EH (cell line): ENCODE measurements at regions not wholly inside any gene's neighbourhood (a gene's known extent, or its start where the extent isn't known, plus 50 kb on each side); places are given as distances from the start of the nearest gene placed in this dataset.
"Not testable (repeated sequence)": the region's sequence is repeated elsewhere in the genome, so short reads cannot be mapped to it uniquely, and the experiment has no call there.

Source experiments
- DNase-seq: peaks from one replicate; pipeline ENCODE4 v3.0.0-alpha.2; 2015; ENCODE audit warnings: low read depth

- DNase-seq, result peak; percentile 23
These were observed 117.3 kb downstream of the QRSL1 start for GRCh38 chr6:106746652-106747051.

GRCh38 chr6:106745824-106746582 lies 116.6 kb downstream of the QRSL1 start:
- no peak for DNase-seq

- no peak for DNase-seq
These were observed 115.9 kb downstream of the QRSL1 start for GRCh38 chr6:106745197-106745770.

GRCh38 chr6:106744781-106745180 lies 115.4 kb downstream of the QRSL1 start:
- DNase-seq, result no peak

GRCh38 chr6:106744029-106744428 lies 114.7 kb downstream of the QRSL1 start:
- DNase-seq, result not testable (repeated sequence)

- DNase-seq, result no peak
These were observed 114.2 kb downstream of the QRSL1 start for GRCh38 chr6:106743612-106744011.

GRCh38 chr6:106740287-106740686 lies 110.9 kb downstream of the QRSL1 start:
- DNase-seq, result no peak

GRCh38 chr6:106739387-106739786 lies 110.0 kb downstream of the QRSL1 start:
- no peak for DNase-seq

GRCh38 chr6:106736502-106736901 lies 107.1 kb downstream of the QRSL1 start:
- no peak for DNase-seq

- no peak for DNase-seq
These were observed 106.5 kb downstream of the QRSL1 start for GRCh38 chr6:106735828-106736227.

- DNase-seq, result no peak
These were observed 105.8 kb downstream of the QRSL1 start for GRCh38 chr6:106735136-106735633.

GRCh38 chr6:106733386-106733785 lies 104.0 kb downstream of the QRSL1 start:
- no peak for DNase-seq

- no peak for DNase-seq
These were observed 103.1 kb downstream of the QRSL1 start for GRCh38 chr6:106732376-106732940.

- DNase-seq, result no peak
These were observed 102.4 kb downstream of the QRSL1 start for GRCh38 chr6:106731843-106732160.

GRCh38 chr6:106731144-106731842 lies 101.9 kb downstream of the QRSL1 start:
- DNase-seq, result no peak

- no peak for DNase-seq
These were observed 101.3 kb downstream of the QRSL1 start for GRCh38 chr6:106730718-106731117.

GRCh38 chr6:106730264-106730663 lies 100.9 kb downstream of the QRSL1 start:
- DNase-seq, result no peak

- no peak for DNase-seq
These were observed 100.5 kb downstream of the QRSL1 start for GRCh38 chr6:106729841-106730240.

- DNase-seq, result no peak
These were observed 99.0 kb downstream of the QRSL1 start for GRCh38 chr6:106728296-106728870.

GRCh38 chr6:106727480-106728149 lies 98.2 kb downstream of the QRSL1 start:
- DNase-seq, result no peak

GRCh38 chr6:106724848-106725247 lies 95.5 kb downstream of the QRSL1 start:
- DNase-seq, result no peak

- no peak for DNase-seq
These were observed 95.0 kb downstream of the QRSL1 start for GRCh38 chr6:106724337-106724736.
